Peyer's patch (tissue), 4 donors: ENCODE measurements at regions not wholly inside any gene's neighbourhood (a gene's known extent, or its start where the extent isn't known, plus 50 kb on each side); places are given as distances from the start of the nearest gene placed in this dataset.

ENCODE experiments used
- POLR2A ChIP-seq, 2 donors: fragments of 450-650 bp; IDR thresholded peaks; one replicate each; pipeline ENCODE4 v1.5.1; 2017; ENCODE audit warnings: antibody characterized with exemption in 2 of 2, mild to moderate bottlenecking in 2 of 2, moderate library complexity in 2 of 2
- TF ChIP-seq, protein P1 (sequence below), 6 experiments: fragments of 450-650 bp in 4 of 6; fragments of 200-600 bp in 2 of 6; sonication (generic) in 1 of 6; IDR thresholded peaks; one replicate each; pipeline ENCODE4 v1.5.1; 2017 to 2019; ENCODE audit warnings: antibody characterized with exemption in 6 of 6, mild to moderate bottlenecking in 3 of 6, moderate library complexity in 1 of 6

DNA sequence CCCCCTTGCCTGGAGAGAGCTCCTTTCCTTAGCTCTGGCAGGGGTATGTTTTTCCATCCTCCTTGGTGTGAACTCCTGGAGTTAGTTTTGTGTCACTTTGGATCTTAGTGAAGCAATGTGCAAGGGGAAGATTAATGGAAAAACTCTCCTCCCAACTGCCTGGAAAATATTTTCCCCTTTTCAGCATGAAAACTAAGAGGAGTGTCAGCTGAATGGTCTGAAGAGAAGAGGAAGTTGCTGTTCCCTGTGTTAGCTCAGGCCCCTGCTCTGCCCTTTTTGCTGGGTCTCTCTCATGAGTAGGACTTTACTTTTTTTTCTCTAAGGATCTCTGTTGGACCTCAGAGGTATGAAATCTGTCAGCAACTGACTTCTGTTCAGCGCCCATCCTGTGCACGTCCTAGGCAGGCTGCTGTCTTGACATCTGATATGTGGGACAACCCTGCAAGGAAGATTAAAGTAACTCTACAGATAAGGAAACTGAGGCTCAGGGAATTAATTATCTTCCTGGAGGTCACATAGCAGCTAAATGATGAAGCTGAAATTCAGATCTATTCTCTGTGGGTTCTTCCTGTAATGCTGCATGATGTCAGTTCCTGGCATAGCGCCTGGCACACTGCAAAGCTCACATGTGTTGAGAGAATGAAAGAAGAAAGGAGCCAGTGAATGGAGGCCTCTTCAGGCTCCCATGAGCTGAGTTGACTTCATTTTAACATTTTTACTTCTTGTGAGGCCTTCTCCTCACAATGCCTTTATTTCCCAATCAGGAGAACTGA is 109.7 kb upstream of the GALNT15 start:
- TF ChIP-seq, protein P1, sequence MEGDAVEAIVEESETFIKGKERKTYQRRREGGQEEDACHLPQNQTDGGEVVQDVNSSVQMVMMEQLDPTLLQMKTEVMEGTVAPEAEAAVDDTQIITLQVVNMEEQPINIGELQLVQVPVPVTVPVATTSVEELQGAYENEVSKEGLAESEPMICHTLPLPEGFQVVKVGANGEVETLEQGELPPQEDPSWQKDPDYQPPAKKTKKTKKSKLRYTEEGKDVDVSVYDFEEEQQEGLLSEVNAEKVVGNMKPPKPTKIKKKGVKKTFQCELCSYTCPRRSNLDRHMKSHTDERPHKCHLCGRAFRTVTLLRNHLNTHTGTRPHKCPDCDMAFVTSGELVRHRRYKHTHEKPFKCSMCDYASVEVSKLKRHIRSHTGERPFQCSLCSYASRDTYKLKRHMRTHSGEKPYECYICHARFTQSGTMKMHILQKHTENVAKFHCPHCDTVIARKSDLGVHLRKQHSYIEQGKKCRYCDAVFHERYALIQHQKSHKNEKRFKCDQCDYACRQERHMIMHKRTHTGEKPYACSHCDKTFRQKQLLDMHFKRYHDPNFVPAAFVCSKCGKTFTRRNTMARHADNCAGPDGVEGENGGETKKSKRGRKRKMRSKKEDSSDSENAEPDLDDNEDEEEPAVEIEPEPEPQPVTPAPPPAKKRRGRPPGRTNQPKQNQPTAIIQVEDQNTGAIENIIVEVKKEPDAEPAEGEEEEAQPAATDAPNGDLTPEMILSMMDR (IDR thresholded peaks at IDR 0.05) = no peak
- TF ChIP-seq POLR2A (IDR thresholded peaks at IDR 0.05) = no peak
